Activated CD8-positive, alpha-beta memory T cell treated with anti-CD3 and anti-CD28 coated beads for 48 hours (primary cell): ENCODE measurements at regions not wholly inside any gene's neighbourhood (a gene's known extent, or its start where the extent isn't known, plus 50 kb on each side); places are given as distances from the start of the nearest gene placed in this dataset.

Source experiments
- DNase-seq, 3 experiments: peaks; one replicate each; pipeline ENCODE4 v3.0.0-alpha.2; 2020; ENCODE audit warnings: low read depth in 2 of 3, low spot score in 2 of 3

- DNase-seq: no peak
Observed at GRCh38 chr10:88126699-88127098, 263.3 kb downstream of the PTEN start.

GRCh38 chr10:88127269-88127668 lies 263.8 kb downstream of the PTEN start:
- no peak for DNase-seq

GRCh38 chr10:88127766-88128165 lies 264.3 kb downstream of the PTEN start:
- no peak for DNase-seq

GRCh38 chr10:88129013-88129412 lies 265.6 kb downstream of the PTEN start:
- no peak for DNase-seq

- DNase-seq: no peak
Observed at GRCh38 chr10:88130912-88131311, 267.5 kb downstream of the PTEN start.

GRCh38 chr10:88131511-88132139 lies 268.2 kb downstream of the PTEN start:
- DNase-seq: no peak

GRCh38 chr10:88136712-88137111 lies 273.3 kb downstream of the PTEN start:
- no peak for DNase-seq

- no peak for DNase-seq
Observed at GRCh38 chr10:88138319-88138848, 275.0 kb downstream of the PTEN start.

- no peak for DNase-seq
Observed at GRCh38 chr10:88147000-88147798, 283.8 kb downstream of the PTEN start.

GRCh38 chr10:88149906-88150305 lies 286.5 kb downstream of the PTEN start:
- no peak for DNase-seq

- no peak for DNase-seq
Observed at GRCh38 chr10:88150339-88150738, 286.9 kb downstream of the PTEN start.

GRCh38 chr10:88152728-88153133 lies 289.3 kb downstream of the PTEN start:
- peak in 1 of 3 experiments; percentile 2 for DNase-seq

- no peak for DNase-seq
Observed at GRCh38 chr10:88154596-88155250, 291.3 kb downstream of the PTEN start.

GRCh38 chr10:88156341-88156740 lies 292.9 kb downstream of the PTEN start:
- no peak for DNase-seq

GRCh38 chr10:88157981-88158465 lies 294.6 kb downstream of the PTEN start:
- DNase-seq: no peak

GRCh38 chr10:88158526-88159122 lies 295.2 kb downstream of the PTEN start:
- DNase-seq: no peak

- no peak for DNase-seq
Observed at GRCh38 chr10:88159127-88159829, 295.9 kb downstream of the PTEN start.

- no peak for DNase-seq
Observed at GRCh38 chr10:88161070-88161469, 297.6 kb downstream of the PTEN start.

GRCh38 chr10:88161756-88162155 lies 298.3 kb downstream of the PTEN start:
- no peak for DNase-seq

GRCh38 chr10:88162852-88163251 lies 299.4 kb downstream of the PTEN start:
- no peak for DNase-seq

GRCh38 chr10:88163572-88163971 lies 300.1 kb downstream of the PTEN start:
- no peak for DNase-seq
